GM18511 (cell line): ENCODE measurements at regions not wholly inside any gene's neighbourhood (a gene's known extent, or its start where the extent isn't known, plus 50 kb on each side); places are given as distances from the start of the nearest gene placed in this dataset.

ENCODE experiments used
- ATAC-seq: cut with Tn5 transposase; IDR thresholded peaks from one replicate; pipeline ENCODE4 v1.9.1; 2021; ENCODE audit warnings: mild to moderate bottlenecking, moderate library complexity; ENCODE audit not compliant: unreplicated experiment

DNA sequence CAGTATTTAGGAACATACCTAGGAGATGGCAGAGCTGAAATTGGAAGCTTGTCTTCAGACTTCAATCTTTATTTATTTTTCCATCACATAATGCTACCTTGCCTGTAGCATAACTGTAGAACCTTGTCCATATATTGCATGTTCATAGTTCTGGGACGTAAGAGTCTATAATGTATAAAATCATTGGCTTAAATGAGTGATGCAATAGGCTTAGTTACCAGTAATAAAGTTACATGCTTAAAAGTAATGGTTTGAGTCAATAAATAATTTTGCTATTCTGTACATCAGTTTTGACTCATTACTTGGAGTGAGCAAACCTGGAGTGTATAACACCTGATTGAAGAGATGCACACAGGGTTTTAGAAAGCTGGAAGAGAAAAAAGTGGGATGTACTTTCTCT is 229.3 kb downstream of the CDCA7 start:
- no peak for ATAC-seq

DNA sequence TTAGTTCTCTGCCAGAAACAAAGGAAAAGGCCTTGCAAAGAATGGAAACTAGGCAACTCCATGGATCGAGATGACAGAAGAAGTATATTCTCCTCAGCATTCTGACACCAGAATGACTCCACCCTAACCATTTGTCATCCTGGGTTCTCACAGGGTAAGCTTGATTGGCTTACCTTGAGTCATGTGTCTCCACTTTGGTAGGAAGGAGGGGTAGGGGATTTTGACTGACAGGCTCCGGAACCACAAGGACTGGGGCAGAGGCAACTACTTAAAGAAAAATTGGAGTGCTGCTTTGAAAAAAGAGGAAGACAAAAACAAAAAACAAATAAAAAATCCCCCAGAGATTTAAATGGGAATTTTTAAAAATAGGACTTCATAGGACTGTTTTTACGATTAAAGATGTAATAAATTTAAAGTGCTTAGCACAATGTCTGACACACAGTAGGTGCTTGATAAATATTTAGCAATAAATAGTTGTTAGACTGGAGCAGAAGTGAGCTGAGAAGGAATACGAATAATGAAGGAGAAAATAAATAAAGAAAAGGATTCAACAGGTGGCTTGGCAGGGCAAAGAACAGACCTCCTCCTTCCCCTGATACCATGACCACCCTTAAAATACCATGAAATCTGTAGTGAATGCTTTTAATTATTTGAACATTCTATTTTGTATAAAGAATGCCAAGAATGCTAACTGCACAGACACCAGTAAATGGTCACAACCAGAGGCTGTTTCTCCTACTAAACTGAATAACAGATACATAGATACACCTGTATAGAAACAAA is 230.2 kb downstream of the CDCA7 start:
- no peak for ATAC-seq

DNA sequence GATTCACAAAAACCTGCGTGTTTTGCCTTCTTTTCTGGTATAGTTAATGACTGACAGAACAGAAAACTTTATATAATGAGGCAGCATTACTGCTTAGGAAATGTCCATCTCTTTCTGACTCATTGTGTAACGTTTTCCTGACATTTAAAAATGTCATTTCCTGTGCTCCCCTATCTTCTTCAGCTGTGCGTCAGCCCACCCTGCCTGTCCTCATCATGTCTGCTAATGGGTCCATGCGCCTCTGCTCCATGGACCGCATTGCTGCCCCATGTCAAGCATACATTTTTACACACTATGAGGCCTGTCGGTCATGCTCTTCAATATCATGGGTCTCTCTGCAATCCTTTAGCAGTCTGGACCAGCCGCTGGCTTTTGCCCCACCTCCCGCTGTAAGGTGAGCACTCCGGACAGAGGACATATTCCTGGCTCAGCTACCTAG is 234.3 kb downstream of the CDCA7 start:
- ATAC-seq: no peak

DNA sequence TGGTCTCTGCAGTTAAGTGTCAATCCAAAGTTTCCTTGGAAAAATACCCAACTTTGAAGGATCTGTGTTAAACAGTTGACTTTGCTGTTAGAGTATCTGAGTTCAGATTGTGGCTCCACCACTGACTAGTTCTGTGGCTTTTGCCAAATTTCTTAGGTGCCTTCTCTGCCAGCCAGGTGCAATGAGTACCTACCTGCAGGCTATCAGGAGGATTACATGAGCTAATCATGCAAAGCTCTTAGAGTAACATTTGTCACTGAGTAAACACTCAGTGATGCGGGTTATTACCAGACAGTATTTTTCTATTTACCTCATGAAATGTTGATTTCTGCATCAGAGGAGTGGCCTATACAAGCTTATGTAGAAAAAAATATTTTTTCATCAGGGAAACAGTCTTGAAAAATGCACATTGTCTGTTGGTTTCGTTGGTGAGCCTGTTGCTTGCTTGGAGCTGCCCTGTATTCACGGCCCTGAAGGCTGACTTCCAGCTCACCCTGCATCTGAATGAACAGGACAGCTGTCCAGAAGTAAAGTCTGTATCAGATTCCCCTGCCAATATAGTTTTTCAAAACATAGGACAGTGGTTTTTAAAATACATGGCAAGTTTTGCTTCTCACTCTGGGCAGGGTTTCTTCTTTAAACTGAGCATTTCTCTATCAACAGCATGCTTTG is 235.1 kb downstream of the CDCA7 start:
- no peak for ATAC-seq

DNA sequence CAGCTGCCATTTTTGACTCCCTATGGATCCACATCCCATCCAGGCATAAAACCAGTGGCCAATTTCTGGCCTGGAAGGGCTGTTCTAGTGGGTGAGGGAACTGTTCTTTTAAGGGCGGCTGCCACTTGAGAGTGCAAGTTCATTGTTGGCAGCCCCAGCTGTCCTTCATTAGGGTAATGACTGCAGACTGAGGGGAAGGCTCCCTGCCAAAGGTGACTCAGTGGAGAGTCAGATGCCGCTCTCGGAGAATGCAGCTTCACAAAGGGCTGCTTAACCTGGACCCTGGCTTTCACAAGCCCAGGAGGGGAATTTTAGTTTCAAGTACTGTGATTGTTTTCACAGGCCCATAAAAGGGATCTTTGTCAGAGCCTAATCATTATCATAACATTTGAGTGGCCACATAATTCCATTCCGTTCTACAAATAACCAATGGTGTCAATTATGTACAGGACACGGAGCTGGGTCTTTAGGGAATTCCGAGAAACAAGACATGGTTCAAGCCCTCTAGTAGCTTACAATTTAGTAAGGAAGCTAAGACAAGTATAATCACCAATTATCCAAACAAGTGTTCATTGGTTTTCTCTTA is 235.7 kb downstream of the CDCA7 start:
- ATAC-seq: no peak

DNA sequence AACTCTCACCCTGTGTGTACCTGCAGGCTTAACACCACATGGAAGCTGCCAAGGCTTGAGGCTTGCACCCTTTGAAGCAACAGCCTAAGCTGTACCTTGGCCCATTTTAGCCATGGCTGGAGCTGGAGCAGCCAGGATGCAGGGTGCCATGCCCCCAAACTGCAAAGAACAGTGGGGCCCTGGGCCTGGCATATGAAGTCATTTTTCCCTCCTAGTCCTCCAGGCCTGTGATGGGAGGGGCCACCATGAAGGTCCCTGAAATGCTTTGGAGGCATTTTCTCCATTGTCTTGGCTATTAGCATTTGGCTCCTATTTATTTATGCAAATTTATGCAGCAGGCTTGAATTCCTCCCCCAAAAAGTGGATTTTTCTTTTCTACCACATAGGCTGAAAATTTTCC is 238.4 kb downstream of the CDCA7 start:
- no peak for ATAC-seq

DNA sequence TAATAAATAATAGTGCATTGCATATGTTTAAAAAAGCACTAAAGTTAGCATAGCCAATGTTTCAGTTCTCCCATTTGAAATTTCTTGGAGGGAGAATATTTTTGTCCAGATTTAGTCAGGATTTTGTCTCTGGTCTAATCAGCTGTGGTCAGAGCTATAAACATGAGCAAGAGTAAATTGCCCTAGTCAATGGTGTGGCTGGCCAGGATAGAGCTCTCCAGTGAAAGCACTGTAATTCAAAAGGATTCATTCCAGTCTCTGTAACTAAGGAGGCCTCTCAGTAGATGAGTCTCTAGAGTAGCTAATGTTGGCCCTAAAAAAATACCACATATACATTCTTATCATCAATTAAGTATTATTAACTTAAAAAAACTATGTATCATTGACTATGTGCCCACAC is 241.6 kb downstream of the CDCA7 start:
- ATAC-seq: no peak

DNA sequence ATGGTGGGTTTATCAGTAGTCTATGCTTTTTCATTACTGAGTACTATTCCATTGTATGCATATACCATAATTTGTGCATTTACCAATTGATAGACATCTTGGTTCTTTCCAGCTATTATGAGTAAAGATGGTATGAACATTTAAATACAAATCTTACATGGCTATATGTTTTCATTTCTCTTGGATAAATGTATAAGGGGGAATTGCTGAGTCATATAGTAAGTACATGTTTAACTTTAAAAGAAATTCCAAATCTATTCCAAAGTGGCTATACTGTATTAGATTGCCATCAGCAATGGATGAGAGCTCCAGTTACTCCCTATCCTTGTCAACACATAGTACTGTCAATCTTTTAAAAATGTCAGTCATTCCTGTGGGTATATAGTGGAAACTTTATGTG is 243.9 kb downstream of the CDCA7 start:
- no peak for ATAC-seq

DNA sequence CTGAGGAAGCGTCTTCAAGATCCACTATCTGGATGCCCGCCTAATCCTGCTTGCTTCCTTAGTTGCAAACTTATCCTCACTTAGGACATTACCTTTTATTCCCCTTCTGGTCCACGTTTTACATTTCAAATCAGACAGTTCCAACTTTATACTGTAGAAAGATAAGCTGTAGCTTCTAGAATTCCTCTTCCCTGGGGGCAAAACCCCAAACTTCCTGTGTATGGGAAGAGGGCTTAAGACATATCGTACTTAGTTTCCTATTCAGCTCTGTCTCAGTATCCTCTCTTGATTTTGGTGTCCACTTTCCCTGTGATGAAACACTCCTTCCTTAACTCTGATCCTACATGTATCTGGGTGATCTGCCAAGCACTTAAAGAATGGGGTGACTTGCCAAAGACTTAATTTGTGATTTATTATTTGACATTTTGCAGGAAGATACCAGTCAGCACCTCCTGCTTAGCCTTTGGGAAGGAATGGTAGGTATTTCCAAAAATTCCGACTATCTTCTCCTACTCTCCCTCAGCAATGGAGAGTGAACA is 245.2 kb downstream of the CDCA7 start:
- ATAC-seq: no peak

DNA sequence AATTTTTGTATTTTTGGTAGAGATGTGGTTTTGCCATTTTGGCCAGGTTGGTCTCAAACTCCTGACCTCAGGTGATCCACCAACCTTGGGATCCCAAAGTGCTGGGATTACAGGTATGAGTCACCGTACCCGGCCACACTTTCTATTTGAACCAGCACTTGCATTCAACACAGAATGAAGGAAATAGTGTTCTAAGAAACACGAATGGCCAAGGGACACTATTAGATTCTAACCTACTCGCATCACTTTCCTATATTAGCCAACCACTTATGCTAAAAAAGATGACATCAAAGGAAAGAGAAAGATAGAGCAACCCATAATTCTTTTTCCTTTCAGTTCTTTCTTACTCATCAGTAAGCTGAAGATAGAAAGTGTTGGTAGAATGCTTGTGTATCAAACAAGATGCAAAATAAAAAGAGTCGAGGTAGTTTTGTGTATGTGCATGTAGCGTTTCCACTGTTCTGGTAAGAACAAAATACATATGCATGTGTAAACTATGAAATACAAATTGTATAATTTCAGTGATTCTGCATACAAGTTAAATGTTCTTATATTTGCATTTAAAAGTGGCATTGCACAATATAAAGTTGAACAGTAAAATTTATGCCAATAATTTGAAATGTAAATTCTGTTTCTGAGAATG is 247.6 kb downstream of the CDCA7 start:
- no peak for ATAC-seq

DNA sequence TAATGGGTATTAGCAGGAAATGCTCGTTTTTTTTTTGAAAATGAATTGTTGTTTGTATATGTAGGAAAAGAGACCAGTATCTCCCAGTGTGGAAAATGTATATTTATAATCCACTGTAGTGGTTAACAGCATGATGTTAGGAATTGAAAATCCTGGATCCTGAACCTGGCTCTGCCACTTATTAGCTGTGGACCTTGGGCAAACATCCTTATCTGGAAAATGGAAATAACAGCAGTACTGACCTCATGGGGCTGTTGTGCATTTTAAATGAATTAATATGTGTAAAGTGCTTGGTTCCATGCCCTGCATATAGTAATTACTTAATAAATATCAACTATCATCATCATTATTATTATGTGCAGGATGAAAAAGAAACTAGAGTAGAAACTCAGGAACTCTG is 251.3 kb downstream of the CDCA7 start:
- ATAC-seq: no peak

DNA sequence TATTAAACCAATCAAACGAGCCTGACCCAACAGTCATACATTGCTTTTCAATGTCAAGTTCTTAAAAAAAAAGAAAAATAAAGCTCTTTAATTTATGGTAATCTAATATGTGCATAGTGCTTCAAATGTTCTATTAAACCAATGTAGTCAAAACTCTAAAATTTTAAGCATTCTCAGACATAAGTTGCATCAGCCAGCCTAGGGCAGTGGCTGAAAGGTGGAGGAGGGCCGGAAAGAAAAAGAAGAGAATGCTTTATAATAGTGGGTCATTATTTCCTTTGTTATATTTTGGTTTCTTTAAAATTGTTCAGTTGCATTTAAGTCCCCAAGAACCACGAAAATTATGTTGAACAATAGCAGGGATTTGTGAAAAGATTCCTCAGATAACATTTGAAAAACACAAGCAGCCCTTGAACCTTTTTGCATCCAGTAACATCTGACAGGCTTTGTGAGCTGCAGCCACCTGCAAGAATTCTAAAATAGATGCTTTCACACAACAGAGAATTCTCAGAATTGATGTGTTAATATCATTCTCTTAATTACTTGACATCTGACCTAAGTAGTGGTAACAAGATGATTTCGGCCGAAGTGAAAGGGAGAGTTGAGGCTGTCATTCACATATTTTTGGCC is 252.1 kb downstream of the CDCA7 start:
- ATAC-seq: no peak

DNA sequence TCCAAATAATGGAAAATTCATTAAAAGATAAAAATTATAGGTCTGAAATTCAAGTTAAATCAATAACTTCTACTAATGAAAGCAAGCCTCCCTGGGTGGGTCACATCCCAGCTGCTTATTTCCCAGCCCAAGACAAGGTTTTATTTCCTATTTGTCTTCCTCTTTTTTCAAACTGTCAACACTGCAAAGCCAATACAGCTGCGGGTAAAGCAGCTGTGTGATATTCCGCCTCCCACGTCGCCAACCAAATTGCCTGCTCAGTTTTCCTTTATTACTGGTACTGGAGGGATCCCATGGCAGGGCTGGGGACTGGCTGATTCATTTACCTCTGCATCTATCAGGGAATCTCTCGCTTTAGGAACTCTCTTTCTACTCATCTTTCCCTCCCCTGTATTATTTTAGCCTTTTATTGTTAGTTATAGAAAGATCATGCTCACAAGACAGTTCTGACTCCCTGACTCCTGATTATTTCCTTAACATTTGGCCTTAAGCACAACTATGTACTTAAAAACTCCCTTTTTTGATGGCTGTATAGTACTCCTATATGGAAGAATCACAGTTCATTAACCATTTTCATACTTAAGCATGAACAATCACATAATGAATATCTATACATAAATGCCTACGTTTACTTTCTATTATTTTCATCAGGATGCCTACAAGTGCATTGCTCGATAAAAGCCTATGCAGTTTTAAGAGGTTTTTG is 253.1 kb downstream of the CDCA7 start:
- no peak for ATAC-seq

DNA sequence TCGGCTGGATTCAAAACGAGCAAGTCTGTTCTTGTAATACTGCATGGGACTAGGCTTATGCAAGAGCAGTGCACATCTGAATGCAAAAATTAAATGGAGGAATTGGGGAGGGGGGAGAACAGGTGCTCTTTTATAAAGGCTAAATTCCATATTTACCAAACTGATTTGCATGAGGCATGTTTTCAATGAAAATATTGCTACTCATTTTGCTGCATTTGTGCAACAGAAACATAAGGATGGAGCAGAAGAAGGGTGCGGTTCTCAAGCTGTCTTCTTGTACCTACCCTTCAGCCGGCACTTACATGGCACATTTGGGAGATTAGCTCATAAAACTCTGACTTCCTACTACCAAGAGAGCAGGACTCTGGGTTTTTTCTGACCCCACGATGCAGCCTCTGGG is 256.4 kb downstream of the CDCA7 start:
- no peak for ATAC-seq

DNA sequence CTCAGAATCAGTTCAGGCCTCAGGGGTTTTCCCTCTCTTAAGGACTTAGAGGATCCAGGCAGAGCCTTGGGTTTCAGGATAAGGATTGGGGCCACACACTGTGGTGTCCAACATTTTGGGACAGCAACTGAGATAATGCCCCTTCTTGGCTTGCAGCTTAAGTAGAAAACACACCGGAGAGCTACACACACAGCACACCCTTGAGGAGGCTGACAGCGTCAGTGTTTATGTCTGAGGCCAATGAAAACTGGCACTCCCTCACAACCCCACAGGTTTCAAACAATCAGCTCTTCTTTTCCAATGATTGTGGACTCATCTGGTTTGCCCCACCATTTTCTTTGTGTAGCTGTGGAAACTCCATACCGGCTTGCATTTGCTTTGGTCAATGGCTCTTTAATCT is 257.7 kb downstream of the CDCA7 start:
- no peak for ATAC-seq

DNA sequence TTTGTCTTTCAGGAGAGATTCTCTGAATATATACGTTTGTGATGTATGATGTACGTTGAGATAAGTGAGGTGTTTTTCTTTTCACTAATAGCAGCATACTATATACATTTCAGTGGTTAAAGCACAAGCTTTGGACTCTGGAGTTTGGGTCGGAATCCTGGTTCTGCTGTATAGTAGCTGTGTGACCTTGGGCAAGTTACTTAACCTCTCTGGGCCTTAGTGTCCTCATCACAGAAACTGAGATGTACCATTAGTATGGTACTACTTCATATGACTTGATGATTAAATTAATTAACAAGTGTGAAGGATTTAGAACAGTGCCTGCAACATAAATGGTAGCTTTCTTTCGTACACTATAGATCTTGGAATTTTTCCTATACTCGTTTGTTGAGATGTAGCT is 258.7 kb downstream of the CDCA7 start:
- ATAC-seq: no peak

DNA sequence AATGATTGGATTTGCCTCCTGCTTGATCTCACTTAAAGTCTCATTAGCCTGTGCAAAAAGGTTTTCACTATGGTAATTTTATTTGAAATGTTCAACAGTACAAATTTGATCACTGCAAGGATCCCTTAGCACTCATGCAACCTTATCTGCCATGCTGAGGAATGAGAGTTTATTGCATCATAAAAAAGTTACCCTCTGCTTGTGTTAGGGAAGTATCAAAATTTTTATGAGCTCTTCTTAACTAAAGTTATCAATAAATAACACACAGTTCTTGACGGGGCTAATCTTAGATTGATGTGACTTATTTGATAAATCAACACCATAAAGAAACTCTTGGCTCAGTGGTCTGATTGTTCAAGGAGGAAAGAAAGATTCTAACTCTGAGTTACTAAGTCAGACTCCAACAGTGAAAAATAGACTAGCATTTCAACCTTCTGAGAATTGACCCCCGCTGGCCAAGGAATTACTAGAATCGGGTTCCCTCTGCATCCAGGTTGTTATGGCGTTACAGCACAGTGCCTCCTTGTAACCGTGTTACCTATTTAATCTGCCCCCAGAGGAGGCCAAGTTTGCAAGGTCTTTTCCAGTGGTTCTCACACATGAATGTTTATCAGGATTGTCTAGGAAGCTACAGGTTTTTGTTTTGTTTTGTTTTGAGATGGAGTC is 259.7 kb downstream of the CDCA7 start:
- ATAC-seq: no peak

DNA sequence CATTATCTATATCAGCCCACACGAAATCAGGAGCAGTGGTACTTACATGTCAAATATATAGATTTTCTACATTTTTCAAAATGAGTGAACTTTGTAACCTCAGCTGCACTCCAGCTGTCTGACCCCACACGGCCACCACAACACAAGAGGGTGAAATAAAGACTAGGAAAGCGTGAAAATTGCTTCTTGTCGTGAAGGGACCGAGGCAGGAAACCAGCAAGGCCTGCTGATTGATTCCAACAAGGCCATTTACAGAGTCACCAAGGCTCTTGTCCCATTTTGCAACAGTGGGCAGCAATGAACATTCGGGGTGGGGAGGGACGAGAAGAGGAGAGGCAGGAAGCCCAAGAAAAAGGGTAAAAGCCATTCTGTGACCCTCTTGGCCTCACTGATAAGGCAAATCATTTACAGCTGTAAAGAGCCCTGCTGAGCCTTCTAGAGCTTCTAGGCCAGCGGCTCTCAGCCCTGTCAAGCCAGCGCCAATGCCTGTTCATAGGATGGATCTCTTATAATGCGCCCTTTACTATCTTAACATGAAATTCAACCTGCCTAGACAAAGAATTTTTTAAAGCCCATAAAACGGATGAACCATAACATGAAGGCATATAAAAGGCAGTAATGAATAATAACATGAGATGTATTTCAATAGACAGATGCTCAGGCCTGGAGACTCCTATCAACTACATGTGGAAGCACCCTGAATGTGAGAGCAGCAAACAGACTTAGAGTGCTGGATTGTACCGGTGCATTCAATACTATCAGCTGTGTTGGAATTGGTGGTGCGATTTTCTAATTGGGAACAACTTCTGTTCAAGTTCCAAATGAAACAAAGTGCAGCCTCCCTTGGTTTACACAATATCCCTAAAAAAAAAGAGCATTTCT is 269.0 kb downstream of the CDCA7 start:
- ATAC-seq: no peak

DNA sequence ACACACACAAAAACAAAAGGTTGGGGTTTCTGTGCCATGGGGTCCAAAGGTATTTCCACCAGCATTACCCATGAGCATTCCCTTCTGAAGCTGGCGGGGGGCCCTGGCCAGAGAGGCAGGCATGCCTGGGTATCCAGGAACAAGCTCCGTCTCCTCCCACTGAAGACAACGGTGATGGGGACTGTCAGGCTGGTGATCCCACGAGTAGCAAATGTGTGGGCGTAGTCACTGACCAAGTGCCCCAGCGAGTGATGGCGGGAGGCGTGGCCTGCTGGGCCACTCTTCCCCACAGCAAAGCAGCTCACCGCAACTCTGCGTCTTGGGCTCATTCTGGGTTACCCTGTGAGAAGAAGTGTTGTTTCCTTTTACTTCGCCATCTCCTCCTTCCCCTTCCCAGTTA is 270.6 kb downstream of the CDCA7 start:
- no peak for ATAC-seq
